Peyer's patch (tissue), 4 donors: ENCODE measurements at regions not wholly inside any gene's neighbourhood (a gene's known extent, or its start where the extent isn't known, plus 50 kb on each side); places are given as distances from the start of the nearest gene placed in this dataset.
"Not testable (repeated sequence)": the region's sequence is repeated elsewhere in the genome, so short reads cannot be mapped to it uniquely, and the experiment has no call there.

Experiments
- DNase-seq, 3 donors: peaks; one replicate each; pipeline ENCODE4 v3.0.0-alpha.2; 2017 to 2019
- H3K27ac ChIP-seq, 4 donors: fragments of 200-600 bp; sonication (generic); one replicate each; pipeline ENCODE4 v1.5.1; 2016 to 2019
- H3K27me3 ChIP-seq, 2 donors: fragments of 200-600 bp; sonication (generic); one replicate each; pipeline ENCODE4 v1.5.1; 2019
- H3K36me3 ChIP-seq, 3 donors: fragments of 200-600 bp; sonication (generic); one replicate each; pipeline ENCODE4 v1.5.1; 2016 to 2019
- H3K4me1 ChIP-seq, 4 donors: fragments of 200-600 bp; sonication (generic); one replicate each; pipeline ENCODE4 v1.5.1; 2016 to 2019
- H3K4me3 ChIP-seq, 4 donors: fragments of 200-600 bp; sonication (generic); 1 replicate in 3 of 4; 2 replicates in 1 of 4; pipeline ENCODE4 v1.5.1; 2016 to 2019; ENCODE audit warnings: mild to moderate bottlenecking in 1 of 4
- H3K9me3 ChIP-seq, 4 donors: fragments of 200-600 bp; sonication (generic); one replicate each; pipeline ENCODE4 v1.5.1; 2016 to 2019; ENCODE audit warnings: mild to moderate bottlenecking in 1 of 4

DNA sequence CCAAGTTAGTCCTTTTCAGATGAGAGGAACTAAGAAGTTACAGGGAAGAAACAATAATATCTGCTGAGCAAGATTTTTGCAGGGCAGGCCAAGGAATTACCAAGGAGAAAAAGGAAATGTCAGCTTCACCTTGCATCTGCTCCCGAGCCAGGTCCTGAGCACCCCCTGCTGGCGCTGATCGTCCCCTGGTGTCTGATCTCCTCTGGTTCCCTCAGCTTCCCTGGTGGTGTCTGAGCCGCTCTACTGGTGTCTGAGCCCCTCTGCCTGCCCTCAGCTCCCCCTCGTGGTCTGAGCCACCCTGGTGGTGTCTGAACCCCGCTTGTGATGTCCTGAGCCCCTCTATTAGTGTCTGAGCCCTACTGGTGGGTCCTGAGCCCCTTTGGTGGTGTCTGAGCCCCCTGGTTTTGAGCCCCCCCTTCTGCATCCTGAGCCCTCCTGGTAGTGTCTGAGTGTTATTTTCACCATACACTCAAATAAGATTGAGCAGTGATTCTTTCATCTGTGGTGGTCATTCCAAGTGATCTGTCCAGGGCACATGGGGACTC is 196.6 kb upstream of the POTEB2 start:
- not testable (repeated sequence) for H3K4me1 ChIP-seq, H3K36me3 ChIP-seq, H3K27ac ChIP-seq, H3K9me3 ChIP-seq, DNase-seq, H3K27me3 ChIP-seq, H3K4me3 ChIP-seq

DNA sequence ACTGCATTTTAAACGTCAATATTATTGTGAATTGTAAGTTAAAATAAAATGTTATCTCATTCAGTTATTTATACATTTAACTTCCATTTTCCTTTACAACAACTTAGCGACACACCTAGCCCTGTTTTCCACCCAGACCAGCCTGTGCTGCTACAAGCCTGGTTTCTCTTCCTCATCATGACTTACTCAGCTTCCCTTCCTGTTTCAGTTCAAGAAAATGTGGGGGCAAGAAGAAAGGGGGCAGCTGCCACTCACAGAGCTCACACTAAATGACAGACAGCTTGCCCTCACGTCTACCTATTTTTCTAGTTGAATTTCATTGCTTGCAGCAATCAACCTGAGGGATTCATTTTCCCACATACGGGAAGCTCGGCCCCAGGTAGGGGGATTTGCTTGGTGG is 185.8 kb upstream of the POTEB2 start:
- H3K27me3 ChIP-seq, H3K36me3 ChIP-seq, H3K4me3 ChIP-seq, H3K27ac ChIP-seq, H3K4me1 ChIP-seq, H3K9me3 ChIP-seq, DNase-seq: not testable (repeated sequence)

DNA sequence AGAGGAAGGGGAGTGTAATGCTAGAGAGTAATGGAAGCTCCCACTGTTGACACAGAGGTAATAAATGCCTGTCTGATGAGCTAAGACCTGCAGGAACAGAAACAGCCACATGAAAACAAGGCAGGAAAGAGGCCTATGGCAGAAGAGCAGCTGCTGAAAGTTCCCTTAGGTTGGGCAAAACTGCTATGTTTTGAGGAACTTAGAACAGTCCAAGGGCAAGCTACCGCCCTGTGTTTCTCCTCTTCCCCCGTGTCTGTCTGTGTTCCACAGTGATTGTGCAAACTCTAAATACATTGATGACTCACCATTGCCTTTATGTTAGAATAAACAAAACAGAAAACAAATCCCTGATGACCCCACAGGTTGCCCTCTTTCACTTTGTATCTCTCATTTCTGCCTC is 165.6 kb upstream of the POTEB2 start:
- not testable (repeated sequence) for H3K4me1 ChIP-seq, DNase-seq, H3K27ac ChIP-seq, H3K27me3 ChIP-seq, H3K4me3 ChIP-seq, H3K36me3 ChIP-seq, H3K9me3 ChIP-seq

DNA sequence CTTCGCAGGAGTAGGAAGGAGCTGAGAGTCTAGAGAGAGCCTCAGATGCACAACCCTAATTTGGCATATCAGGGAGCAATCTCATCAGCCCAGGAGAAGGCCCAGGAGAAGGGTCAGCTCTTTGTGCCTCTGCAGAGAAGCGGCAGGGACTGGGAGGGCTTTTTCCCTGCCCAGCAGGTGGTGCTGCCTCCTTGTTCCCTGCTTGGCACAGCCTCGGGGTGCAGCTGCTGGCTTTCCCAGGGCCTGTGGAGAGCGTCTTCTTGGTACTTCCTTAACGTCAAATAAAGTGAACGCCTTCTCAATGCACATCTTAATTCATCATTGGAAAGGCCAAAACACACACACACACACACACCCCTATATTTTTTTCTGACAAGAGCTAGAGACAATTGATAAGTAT is 162.9 kb upstream of the POTEB2 start:
- H3K27me3 ChIP-seq, DNase-seq, H3K4me1 ChIP-seq, H3K4me3 ChIP-seq, H3K9me3 ChIP-seq, H3K27ac ChIP-seq, H3K36me3 ChIP-seq: not testable (repeated sequence)

DNA sequence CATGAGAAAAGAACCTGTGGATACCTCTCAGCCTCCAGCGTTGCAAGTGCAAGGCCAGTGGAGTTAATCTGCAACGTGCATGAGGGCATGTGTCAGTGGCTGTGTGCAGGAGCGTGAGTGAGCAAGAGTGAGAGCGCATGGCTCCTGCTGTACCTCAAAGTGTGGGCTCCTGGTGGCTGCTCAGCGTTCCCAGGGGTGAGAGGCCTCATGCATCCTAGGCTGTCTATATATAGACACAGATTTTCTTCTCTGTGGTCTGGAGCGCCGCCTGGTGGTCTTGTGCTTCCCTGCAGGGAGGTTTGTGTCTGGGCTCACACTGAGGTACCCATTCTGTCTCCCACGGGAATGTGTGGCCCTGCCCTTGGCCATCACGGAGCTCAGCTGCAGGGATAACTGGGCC is 161.8 kb upstream of the POTEB2 start:
- not testable (repeated sequence) for DNase-seq, H3K27ac ChIP-seq, H3K4me3 ChIP-seq, H3K9me3 ChIP-seq, H3K4me1 ChIP-seq, H3K36me3 ChIP-seq, H3K27me3 ChIP-seq

DNA sequence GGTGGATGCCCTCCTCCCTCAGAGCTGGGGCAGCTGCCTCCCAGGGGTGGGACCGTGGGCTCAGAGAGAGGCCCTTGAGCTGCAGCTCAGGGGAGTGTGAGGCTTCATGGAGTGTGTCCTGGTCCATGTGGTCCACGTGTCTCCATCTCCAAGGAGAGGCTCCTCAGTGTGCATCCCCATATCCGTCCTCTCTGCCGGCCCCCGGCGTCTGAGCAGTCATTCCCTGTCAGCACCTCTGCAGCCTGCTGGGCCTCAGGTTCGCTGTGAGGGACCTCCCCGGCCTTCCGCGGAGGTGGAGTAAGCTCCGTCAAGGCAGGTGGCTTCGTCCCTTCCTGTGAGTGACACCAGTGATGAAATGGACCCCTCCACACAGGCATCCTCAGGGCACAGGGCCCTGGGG is 160.7 kb upstream of the POTEB2 start:
- not testable (repeated sequence) for H3K4me3 ChIP-seq, H3K4me1 ChIP-seq, H3K9me3 ChIP-seq, H3K27me3 ChIP-seq, H3K27ac ChIP-seq, H3K36me3 ChIP-seq, DNase-seq

DNA sequence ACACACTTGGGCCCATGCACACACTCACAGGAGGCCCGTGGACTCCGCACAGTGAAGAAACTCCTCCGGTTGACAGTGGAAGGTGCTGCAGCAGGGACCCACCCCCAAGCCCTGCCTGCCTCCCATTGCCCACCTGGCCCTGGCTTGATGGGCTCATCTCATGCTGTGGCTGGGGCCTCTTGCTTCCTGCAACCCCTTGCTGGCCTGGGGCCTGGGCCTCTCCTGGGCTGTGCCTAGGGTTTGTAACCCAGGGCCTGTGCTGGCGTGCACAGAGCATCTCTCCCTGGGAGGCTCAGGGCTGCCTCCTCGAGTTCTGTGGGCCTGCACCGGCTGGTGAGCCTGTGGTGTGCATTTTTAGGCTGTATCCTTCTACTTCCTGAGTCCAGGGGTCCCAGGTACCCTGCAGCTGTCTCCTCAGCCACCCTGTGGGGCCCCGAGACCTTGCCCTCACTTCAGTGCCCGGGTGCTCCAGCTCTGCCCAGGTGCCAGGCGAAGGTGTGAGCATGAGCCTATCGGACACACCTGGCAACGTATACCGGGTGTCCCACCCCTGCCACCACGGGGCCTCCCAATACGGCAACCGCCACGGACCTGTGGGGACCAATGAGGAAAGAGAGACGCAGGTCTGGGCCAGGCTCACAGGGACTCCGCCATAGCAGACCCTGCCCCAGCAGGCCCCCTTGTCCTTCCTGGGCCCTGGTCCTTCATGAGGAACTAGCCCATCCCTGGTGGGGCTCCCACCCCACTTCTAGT is 158.3 kb upstream of the POTEB2 start:
- H3K27me3 ChIP-seq, H3K4me1 ChIP-seq, H3K36me3 ChIP-seq, H3K4me3 ChIP-seq, H3K27ac ChIP-seq, H3K9me3 ChIP-seq: not testable (repeated sequence)
- peak in 1 of 3 donors; percentile 20 for DNase-seq

DNA sequence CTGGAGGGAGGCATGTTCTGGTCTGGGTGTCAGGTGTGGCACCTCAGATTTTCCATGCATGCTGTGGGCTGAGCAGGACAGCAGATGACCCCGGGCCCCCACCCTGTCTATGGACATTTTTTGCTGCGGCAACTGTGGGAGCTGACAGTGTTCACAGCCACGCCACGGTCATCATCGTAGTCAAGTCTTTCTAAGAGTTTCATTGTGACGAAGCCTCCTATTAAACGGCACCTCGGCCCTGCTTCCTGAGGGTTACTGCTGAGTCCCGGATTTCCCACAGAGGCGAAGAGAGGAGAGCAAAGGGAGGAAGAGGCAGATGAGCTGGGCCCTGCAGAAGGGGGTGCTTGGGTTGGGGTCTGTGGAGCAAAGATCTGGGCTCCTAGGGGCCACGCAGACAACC is 152.1 kb upstream of the POTEB2 start:
- not testable (repeated sequence) for H3K4me3 ChIP-seq, H3K27me3 ChIP-seq, H3K36me3 ChIP-seq, DNase-seq, H3K9me3 ChIP-seq, H3K4me1 ChIP-seq, H3K27ac ChIP-seq

DNA sequence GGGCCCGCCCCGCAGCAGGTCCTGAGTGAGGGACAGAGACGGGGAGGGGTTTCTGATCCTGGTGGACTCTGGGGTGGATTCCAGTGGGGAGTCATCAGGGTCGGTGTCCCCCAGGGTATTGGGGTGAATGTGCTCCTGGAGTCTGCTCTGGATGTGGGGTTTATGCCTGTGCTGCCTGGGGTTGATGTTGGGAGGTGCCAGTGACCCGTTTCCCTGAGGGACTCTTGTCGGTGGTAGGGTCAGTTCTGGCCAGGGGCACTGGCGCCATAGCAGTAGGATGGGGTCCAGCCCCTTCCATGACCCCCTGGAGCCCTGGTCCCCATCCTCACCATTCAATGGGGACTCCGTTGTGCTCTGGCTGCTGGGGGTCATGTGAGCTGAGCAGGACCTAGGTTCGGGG is 151.2 kb upstream of the POTEB2 start:
- not testable (repeated sequence) for DNase-seq, H3K27ac ChIP-seq, H3K9me3 ChIP-seq, H3K4me3 ChIP-seq, H3K27me3 ChIP-seq, H3K4me1 ChIP-seq, H3K36me3 ChIP-seq

DNA sequence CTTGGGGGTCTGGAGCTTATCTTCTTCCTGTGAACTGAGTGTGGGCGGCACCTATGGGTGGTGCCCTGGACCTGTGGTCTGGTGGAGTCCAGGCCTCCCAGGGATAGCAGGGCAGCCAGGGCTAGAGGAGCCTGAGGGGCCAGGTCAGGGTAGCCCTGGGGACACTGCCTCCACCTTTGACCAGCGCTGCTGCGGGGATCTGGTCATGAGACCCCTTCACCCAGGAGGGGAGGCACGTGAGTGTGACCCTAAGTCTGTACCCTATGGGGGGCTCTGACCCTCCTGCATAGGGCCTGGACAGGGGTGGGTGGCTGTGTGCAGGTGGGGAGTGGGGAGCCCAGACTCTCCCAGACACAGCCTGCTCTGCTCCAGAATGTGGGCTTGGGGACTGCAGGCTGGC is 150.5 kb upstream of the POTEB2 start:
- not testable (repeated sequence) for H3K27ac ChIP-seq, H3K9me3 ChIP-seq, H3K27me3 ChIP-seq, H3K4me3 ChIP-seq, H3K4me1 ChIP-seq, H3K36me3 ChIP-seq, DNase-seq

DNA sequence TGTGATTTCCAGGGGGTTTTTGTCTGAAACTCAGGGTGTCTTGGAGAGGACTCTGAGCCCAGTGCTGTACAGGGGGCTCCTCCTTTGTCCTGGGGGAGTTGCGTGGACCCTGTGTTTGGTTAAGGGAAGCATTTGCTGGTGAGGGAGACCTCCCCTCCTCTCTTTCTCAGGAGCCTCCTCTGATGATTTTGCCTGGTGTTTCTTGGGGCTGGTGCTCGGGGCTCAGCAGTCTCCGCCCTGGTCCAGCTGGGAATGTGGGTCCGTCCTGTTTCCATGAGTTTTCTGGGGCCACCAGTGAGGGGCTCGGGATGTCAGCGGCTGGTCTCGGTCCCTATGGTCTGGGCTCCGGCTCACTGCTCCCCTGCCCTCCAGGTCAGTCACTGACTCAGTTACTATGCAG is 149.1 kb upstream of the POTEB2 start:
- H3K27ac ChIP-seq, H3K36me3 ChIP-seq, H3K27me3 ChIP-seq, H3K4me1 ChIP-seq, DNase-seq, H3K9me3 ChIP-seq, H3K4me3 ChIP-seq: not testable (repeated sequence)

DNA sequence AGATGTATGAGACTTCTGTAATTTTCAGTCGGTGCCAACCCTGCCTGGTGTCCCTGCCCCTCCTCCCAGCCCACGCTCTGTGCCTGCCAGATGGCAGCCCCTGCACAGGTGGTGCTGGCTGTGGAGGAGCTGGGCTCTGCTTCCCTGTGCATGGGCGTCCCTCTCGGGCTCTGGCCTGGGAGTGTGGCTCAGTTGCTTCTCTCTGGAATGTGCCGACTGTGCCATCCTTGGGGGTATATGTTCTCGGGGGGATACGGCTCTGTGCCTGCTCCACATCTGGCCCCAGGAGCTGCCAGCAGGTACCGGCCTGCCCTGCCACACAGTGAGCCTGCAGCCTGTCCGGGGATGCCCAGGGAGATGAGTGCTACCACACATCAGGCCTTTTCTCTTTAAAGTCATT is 147.2 kb upstream of the POTEB2 start:
- H3K27ac ChIP-seq, H3K4me3 ChIP-seq, DNase-seq, H3K36me3 ChIP-seq, H3K4me1 ChIP-seq, H3K27me3 ChIP-seq, H3K9me3 ChIP-seq: not testable (repeated sequence)

DNA sequence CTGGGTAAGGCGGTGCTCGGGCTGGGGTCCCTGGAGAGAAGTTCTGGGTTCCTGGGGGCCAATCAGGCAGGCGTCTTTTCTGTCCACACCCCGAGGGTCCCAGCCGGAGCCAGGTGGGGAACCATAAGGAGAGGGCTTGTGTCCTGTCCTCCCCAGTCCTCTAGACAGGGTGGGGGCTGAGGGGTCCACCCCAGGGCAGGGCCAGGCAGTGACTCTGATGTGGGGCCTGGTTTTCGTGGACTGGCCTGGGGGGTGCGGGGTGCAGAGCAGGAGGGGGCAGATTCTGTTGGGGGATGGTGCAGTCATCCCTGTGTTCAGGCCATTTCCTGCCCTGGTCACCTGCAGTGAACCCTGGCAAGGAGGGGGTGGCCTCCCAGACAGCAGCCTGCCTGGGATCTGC is 143.5 kb upstream of the POTEB2 start:
- not testable (repeated sequence) for H3K4me3 ChIP-seq, H3K27me3 ChIP-seq, DNase-seq, H3K9me3 ChIP-seq, H3K36me3 ChIP-seq, H3K4me1 ChIP-seq, H3K27ac ChIP-seq

DNA sequence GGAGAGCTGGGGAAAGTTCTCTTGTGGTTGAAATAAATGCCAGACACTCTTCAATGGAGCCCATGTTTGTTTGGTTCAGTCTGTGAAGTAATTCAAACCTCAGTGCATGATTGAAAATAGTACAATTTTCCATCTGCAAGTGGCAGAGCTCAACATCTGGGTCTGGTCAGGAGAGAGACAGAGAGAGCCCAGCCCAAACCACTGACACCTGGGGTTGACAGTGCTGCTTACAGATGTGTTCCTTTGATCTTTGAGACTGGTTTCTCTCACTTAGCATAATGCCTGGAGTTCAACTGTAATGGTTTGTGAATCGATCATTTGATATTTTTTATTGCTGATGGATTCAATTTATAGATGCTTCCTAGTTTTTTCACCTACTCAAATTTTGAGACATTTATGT is 137.3 kb upstream of the POTEB2 start:
- H3K27ac ChIP-seq, H3K27me3 ChIP-seq, H3K36me3 ChIP-seq, H3K9me3 ChIP-seq, DNase-seq, H3K4me1 ChIP-seq, H3K4me3 ChIP-seq: not testable (repeated sequence)

DNA sequence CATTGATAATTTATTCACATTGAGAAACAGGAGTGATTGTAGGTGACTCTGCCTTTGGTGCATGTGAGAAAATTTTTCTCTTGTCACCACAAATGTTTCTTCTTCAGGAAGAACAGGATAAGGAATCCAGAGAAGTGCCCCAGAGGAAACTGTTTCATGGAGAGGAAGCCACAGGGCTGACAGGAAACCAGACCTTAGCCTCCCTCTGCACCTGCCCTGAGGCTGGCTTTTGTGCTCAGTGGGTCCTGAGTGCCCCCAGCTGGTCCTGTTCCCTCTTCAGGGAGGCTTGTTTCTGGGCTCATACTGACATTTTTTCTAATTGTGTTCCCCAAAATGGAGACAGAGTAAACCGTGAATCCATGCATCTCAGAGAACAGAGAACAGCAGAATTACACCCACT is 135.8 kb upstream of the POTEB2 start:
- not testable (repeated sequence) for H3K9me3 ChIP-seq, H3K36me3 ChIP-seq, H3K4me1 ChIP-seq, H3K27ac ChIP-seq, H3K27me3 ChIP-seq, H3K4me3 ChIP-seq, DNase-seq

DNA sequence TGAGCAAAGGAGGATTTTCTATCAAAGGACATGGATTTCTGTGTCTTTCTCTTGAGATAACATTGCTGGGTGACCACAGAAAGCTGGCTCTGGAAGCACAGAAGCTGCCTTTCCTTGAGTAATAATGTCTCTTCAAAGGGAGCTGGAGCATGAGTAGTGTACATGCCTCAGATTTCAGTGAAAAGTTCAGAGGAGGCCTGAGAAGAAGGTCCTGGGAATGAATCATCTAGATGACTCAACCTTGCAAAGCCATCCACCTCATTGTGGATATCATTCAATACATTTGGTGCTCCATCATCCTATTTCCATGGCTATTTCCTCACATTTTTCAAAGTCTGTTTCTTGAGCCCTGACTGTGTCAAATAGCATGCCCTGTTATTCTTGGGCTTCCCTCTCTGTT is 125.6 kb upstream of the POTEB2 start:
- not testable (repeated sequence) for H3K4me3 ChIP-seq, H3K27me3 ChIP-seq, H3K36me3 ChIP-seq, H3K27ac ChIP-seq, H3K4me1 ChIP-seq, H3K9me3 ChIP-seq, DNase-seq
